GM23338 (cell line): ENCODE measurements at regions not wholly inside any gene's neighbourhood (a gene's known extent, or its start where the extent isn't known, plus 50 kb on each side); places are given as distances from the start of the nearest gene placed in this dataset.

Experiments used
- ATAC-seq: fragments of 200-7000 bp; cut with Tn5 transposase; 3 replicates; pipeline ENCODE4 v1.9.1; 2020
- DNase-seq: peaks from one replicate; pipeline ENCODE4 v3.0.0-alpha.2; 2015; ENCODE audit warnings: low spot score
- H2AFZ ChIP-seq: fragments of 200-600 bp; sonication (generic); 2 replicates; pipeline ENCODE4 v1.8.0; 2016; ENCODE audit warnings: antibody characterized with exemption, mild to moderate bottlenecking, moderate library complexity
- H3F3A ChIP-seq: fragments of 200-600 bp; sonication (generic); replicated peaks from 2 replicates; pipeline ENCODE4 v1.8.0; 2017; ENCODE audit warnings: antibody characterized with exemption, mixed run types, low read depth
- H3K27ac ChIP-seq: fragments of 200-600 bp; sonication (generic); 2 replicates; pipeline ENCODE4 v1.6.1; 2016; ENCODE audit warnings: low read depth
- H3K27me3 ChIP-seq: fragments of 200-600 bp; sonication (generic); 2 replicates; pipeline ENCODE4 v1.8.0; 2016; ENCODE audit warnings: mild to moderate bottlenecking, mixed run types, moderate library complexity; ENCODE audit not compliant: insufficient read depth
- H3K36me3 ChIP-seq: fragments of 200-600 bp; sonication (generic); 2 replicates; pipeline ENCODE4 v1.8.0; 2016; ENCODE audit warnings: mild to moderate bottlenecking; ENCODE audit not compliant: insufficient read depth
- H3K4me1 ChIP-seq: fragments of 200-600 bp; sonication (generic); 2 replicates; pipeline ENCODE4 v1.8.0; 2016; ENCODE audit warnings: mild to moderate bottlenecking, moderate library complexity; ENCODE audit not compliant: insufficient read depth
- H3K4me2 ChIP-seq: fragments of 200-600 bp; sonication (generic); 2 replicates; pipeline ENCODE4 v1.7.1; 2017; ENCODE audit warnings: mixed run types
- H3K4me3 ChIP-seq: fragments of 200-600 bp; sonication (generic); 2 replicates; pipeline ENCODE4 v1.6.1; 2016; ENCODE audit warnings: mixed run types
- H3K79me2 ChIP-seq: fragments of 200-600 bp; sonication (generic); replicated peaks from 2 replicates; pipeline ENCODE4 v1.8.0; 2017; ENCODE audit warnings: mild to moderate bottlenecking; ENCODE audit not compliant: insufficient read depth
- H3K9me2 ChIP-seq: fragments of 200-600 bp; sonication (generic); 2 replicates; pipeline ENCODE4 v1.8.0; 2017; ENCODE audit not compliant: insufficient read depth
- H4K20me1 ChIP-seq: fragments of 200-600 bp; sonication (generic); replicated peaks from 2 replicates; pipeline ENCODE4 v1.8.0; 2017; ENCODE audit warnings: mild to moderate bottlenecking; ENCODE audit not compliant: insufficient read depth
- H3K27ac Mint-ChIP-seq: 2 replicates; pipeline ENCODE4 v1.8.0; 2020; ENCODE audit warnings: inconsistent platforms, mild to moderate bottlenecking, moderate library complexity, mixed read lengths
- H3K27me3 Mint-ChIP-seq: 3 replicates; pipeline ENCODE4 v1.8.0; 2022; ENCODE audit warnings: low read depth, mild to moderate bottlenecking, moderate library complexity, mixed read lengths, inconsistent platforms; ENCODE audit not compliant: insufficient read depth, poor library complexity
- H3K36me3 Mint-ChIP-seq: 3 replicates; pipeline ENCODE4 v1.8.0; 2021; ENCODE audit warnings: low read depth, mild to moderate bottlenecking, inconsistent platforms, moderate library complexity, mixed read lengths
- H3K4me1 Mint-ChIP-seq: 3 replicates; pipeline ENCODE4 v1.8.0; 2020; ENCODE audit warnings: mild to moderate bottlenecking, inconsistent platforms, mixed read lengths
- H3K4me3 Mint-ChIP-seq: 3 replicates; pipeline ENCODE4 v1.8.0; 2021; ENCODE audit warnings: moderate library complexity, mild to moderate bottlenecking, inconsistent platforms, mixed read lengths
- H3K9me3 Mint-ChIP-seq: 3 replicates; pipeline ENCODE4 v1.8.0; 2020; ENCODE audit warnings: moderate library complexity, mild to moderate bottlenecking, inconsistent platforms, mixed read lengths
- CREB1 ChIP-seq: fragments of 250-450 bp; sonication (Bioruptor Pico); IDR thresholded peaks from 2 replicates; pipeline ENCODE4 v1.5.0; 2020; ENCODE audit warnings: low read depth, mild to moderate bottlenecking, moderate library complexity
- CTCF ChIP-seq, 2 experiments: fragments of 200-600 bp in 1 of 2; sonication (generic) in 1 of 2; conservative IDR thresholded peaks; 2 replicates each; pipeline versions ENCODE4 v1.5.1 to v1.6.1; 2016 to 2017; ENCODE audit warnings: antibody characterized with exemption in 2 of 2, low read depth in 2 of 2, mild to moderate bottlenecking in 2 of 2, moderate library complexity in 1 of 2
- ETS1 ChIP-seq: IDR thresholded peaks from 2 replicates; pipeline ENCODE4 v1.6.1; 2016; ENCODE audit warnings: antibody characterized with exemption
- EZH2 ChIP-seq: fragments of 200-600 bp; sonication (generic); IDR thresholded peaks from one replicate; pipeline ENCODE4 v1.8.0; 2017; ENCODE audit warnings: antibody characterized with exemption, mild to moderate bottlenecking, low read depth; ENCODE audit not compliant: unreplicated experiment
- EZH2phosphoT487 ChIP-seq: fragments of 200-600 bp; sonication (generic); IDR thresholded peaks from one replicate; pipeline ENCODE4 v1.8.1; 2018; ENCODE audit warnings: antibody characterized with exemption; ENCODE audit not compliant: unreplicated experiment
- JUNB ChIP-seq: IDR thresholded peaks from one replicate; pipeline ENCODE4 v1.6.1; 2016; ENCODE audit warnings: antibody characterized with exemption; ENCODE audit not compliant: unreplicated experiment
- POLR2AphosphoS5 ChIP-seq: IDR thresholded peaks from 2 replicates; pipeline ENCODE4 v1.6.1; 2016; ENCODE audit warnings: antibody characterized with exemption, low read depth
- STAT1 ChIP-seq: IDR thresholded peaks from one replicate; pipeline ENCODE4 v1.6.1; 2016; ENCODE audit warnings: antibody characterized with exemption; ENCODE audit not compliant: unreplicated experiment
- ZNF114 ChIP-seq: fragments of 250-450 bp; sonication (Bioruptor Pico); IDR thresholded peaks from 2 replicates; pipeline ENCODE4 v1.5.0; 2020; ENCODE audit warnings: mild to moderate bottlenecking, moderate library complexity
- ZNF331 ChIP-seq: fragments of 250-450 bp; sonication (Bioruptor Pico); IDR thresholded peaks from 2 replicates; pipeline ENCODE4 v1.5.0; 2020; ENCODE audit warnings: low read depth, mild to moderate bottlenecking, moderate library complexity
- ZNF462 ChIP-seq: fragments of 250-450 bp; sonication (Bioruptor Pico); IDR thresholded peaks from 2 replicates; pipeline ENCODE4 v1.5.0; 2020; ENCODE audit warnings: mild to moderate bottlenecking, moderate library complexity

- Mint-ChIP-seq H3K9me3 (no peaks in the 10 kb centered on the region; the same call in 2 of the 3 replicates), H3K27me3 (peaks cover 4% of the 10 kb centered on the region), H3K4me1 (peaks cover 10% of the 10 kb centered on the region; the same call in 2 of the 3 replicates), H3K4me3 (no peak overlapping the region), H3K27ac (no peak overlapping the region), H3K36me3 (no peaks in the 10 kb centered on the region)
- ATAC-seq: peak; percentile 50; the same call in 2 of the 3 replicates
- H2AFZ ChIP-seq: no peak overlapping the region
- no peak for DNase-seq
- H3K36me3 ChIP-seq: no peaks in the 10 kb centered on the region
- no peaks in the 10 kb centered on the region for H3F3A ChIP-seq
- peaks cover 6% of the 10 kb centered on the region for H3K4me1 ChIP-seq
- H3K79me2 ChIP-seq: no peaks in the 10 kb centered on the region
- no peak overlapping the region for H3K4me3 ChIP-seq
- H3K9me2 ChIP-seq: peaks cover 2% of the 10 kb centered on the region; the same call in 1 of the 2 replicates
- H3K27ac ChIP-seq: no peak overlapping the region
- TF ChIP-seq JUNB (no peak), STAT1 (no peak), EZH2 (no peak), ZNF331 (CRISPR knock-in tag) (no peak), ETS1 (no peak), CREB1 (CRISPR knock-in tag) (no peak), POLR2AphosphoS5 (no peak), EZH2phosphoT487 (no peak), ZNF114 (no peak), ZNF462 (CRISPR knock-in tag) (no peak), CTCF (conservative IDR thresholded peaks at IDR 0.05; ENCODE audit: low read depth in 2 of 2) (no peak)
- no peak overlapping the region for H3K4me2 ChIP-seq
- H3K27me3 ChIP-seq: no peaks in the 10 kb centered on the region
- H4K20me1 ChIP-seq: no peaks in the 10 kb centered on the region
Observed at GRCh38 chr5:152072091-152072490, 147.4 kb upstream of the GLRA1 start.
